KBM-7 (cell line): ENCODE measurements at regions not wholly inside any gene's neighbourhood (a gene's known extent, or its start where the extent isn't known, plus 50 kb on each side); places are given as distances from the start of the nearest gene placed in this dataset.

ENCODE experiments used
- DNase-seq: peaks from one replicate; pipeline ENCODE4 v3.0.0-alpha.2; 2015
- in situ Hi-C: fragments of 300-500 bp; cut with MboI; formaldehyde crosslinking; loops from 2 replicates; pipeline ENCODE4 v1.14.3; 2020; ENCODE audit warnings: low sequenced_read_pairs, low pct_unique_long_range_greater_than_20kb, mixed read lengths

DNA sequence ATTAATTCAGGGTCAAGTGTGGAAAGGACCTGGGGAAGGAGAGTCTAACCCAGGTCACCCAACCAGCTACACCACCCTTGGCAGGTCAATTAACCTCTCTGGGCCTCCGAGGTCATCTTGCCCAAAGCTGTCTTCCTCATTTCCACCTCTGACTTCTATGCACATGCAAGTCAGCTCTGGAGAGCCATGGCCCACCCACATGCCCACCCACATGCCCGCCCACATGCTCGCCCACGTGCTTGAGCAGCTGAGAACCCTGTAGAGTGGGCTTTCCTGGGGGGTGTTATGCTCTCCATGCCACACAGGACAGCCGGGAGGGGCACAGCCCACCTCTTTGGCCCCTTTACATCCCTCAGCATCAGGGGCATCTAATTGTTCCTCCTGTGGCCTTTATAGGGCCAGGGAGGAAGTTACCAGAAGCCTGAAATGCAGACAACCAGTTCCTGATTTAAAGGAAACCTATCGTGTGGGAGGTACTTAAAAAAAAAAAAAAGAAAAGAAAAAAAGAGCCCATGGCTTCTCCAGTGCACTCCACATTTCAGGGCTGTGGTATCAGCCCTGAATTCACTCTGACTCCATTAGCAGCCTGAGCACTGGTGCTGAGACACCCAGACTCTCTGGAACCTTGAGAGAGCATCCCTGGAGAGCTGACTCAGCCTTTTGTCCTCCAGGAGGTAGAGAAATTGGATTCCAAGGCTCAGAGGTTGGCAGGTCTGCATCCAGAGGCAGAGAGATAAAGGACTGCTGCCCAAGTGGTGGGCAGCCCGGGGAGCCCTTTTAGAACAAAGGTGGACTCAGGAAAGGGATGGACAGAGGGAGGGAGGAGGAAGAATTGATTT, 176.2 kb upstream of the ZMIZ1 start:
- in situ Hi-C loops = no loop called here
- DNase-seq = peak; percentile 57

DNA sequence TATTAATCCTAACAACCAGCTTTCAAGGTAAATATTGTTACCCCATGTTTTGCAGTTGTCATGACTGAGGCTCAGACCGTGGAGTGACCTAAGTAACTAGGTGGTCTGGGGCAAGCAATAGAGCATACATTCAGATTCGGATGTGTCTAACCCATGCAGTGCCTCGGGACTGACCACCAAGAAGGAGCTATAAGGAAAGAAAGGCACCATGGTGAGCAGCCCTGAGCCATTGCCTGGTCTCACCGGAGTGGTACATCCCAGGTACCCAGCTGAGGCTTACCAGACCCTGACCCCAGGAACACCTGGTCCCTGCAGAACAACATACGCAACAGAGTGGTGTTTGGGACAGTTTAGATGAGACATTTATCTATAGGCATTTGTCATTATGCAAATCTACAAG, 175.5 kb upstream of the ZMIZ1 start:
- DNase-seq = no peak
- in situ Hi-C loops = no loop called here

DNA sequence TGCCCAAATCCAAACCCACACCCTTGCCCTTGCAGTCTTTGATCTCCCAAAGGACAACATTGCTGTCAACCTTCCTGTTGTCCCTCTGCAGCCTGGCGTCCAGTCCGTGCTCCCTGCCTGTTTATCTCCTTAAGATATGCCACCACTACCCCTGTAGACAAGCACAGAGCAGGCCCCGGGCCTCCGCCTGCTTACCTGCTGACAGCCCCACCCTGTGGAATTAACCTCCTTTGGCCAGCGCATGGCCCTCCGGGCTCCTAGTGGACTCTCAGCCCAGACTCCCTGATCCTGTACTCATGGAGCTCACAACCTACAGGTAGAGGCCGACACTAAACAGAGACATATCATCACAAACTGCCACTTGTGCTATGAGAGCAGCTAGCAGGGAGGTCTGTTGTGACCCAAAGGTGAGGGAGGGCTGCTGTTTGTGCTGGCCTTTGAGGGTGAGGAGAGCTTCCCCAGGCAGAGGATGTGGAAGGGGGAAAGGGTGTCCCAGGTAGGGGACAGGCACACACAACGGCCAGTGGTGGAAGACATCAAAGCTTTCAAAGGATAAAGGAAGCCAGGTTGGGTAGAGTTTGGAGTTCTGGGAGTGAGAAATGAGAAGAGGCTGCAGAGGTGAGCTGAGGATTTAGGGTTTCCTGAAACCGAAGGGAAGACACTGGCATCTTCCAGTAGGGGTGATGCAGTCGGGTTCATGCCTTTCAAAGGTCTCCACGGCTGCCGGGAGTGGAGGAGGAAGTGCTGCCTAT, 174.5 kb upstream of the ZMIZ1 start:
- no peak for DNase-seq
- in situ Hi-C loops = no loop called here

- in situ Hi-C loops = no loop called here
- DNase-seq = no peak
These were observed 173.9 kb upstream of the ZMIZ1 start for GRCh38 chr10:78894841-78895195.

DNA sequence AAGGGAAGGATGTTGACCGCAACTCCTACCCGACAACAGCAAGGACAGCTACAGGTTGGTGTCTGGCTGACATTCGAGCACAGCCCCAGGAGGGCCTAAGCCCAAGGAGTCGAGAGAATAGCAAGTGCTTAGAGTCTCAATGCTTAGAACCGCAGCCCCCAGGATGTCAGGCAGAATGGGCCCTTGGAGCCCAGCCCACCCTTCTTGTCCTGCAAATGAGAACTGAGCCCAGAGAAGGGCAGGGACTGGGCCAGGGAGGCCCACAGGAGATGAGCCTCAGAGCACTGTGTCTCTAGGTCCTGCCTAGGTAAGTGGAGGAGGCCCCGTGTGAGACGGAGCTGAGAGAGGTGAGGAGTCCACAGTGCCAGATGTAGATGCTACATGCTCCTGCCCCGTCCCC, 173.3 kb upstream of the ZMIZ1 start:
- no peak for DNase-seq
- in situ Hi-C loops = no loop called here

DNA sequence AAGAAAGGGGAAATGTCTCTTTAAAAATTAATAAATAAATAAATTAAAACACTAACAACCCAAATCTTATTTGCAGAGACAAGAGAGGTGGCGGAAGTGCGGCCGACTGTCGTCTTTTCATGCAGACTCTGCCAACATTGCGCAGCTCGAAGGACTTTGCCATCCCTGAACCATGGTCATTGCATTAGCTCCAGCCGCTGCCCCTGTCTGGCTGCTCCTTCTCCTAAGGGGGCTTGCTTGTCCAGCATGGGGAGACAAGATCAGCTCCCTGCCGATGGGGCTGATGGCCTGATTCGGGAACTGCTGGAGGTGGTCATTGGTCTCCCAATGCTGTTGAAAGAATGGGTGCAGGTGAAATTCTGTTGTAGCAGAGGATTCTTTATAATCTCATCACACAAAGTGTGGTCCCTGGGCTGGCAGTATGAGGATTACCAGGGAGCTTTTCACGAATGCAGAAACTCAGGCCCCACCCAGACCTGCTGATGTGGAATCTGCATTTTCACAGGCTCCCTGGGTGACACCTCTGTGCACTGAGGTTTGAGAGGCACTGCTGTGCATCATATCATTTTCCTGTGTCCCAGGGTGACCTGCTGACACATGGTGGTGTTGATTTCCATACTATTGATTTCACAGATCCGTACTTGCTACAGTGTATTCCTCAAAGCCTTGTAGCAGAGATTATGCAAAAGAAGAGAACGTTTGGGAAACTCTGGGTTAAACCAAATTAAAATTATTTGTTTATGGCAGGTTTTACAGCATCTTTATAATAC, 172.4 kb upstream of the ZMIZ1 start:
- DNase-seq = no peak
- in situ Hi-C loops = no loop called here

DNA sequence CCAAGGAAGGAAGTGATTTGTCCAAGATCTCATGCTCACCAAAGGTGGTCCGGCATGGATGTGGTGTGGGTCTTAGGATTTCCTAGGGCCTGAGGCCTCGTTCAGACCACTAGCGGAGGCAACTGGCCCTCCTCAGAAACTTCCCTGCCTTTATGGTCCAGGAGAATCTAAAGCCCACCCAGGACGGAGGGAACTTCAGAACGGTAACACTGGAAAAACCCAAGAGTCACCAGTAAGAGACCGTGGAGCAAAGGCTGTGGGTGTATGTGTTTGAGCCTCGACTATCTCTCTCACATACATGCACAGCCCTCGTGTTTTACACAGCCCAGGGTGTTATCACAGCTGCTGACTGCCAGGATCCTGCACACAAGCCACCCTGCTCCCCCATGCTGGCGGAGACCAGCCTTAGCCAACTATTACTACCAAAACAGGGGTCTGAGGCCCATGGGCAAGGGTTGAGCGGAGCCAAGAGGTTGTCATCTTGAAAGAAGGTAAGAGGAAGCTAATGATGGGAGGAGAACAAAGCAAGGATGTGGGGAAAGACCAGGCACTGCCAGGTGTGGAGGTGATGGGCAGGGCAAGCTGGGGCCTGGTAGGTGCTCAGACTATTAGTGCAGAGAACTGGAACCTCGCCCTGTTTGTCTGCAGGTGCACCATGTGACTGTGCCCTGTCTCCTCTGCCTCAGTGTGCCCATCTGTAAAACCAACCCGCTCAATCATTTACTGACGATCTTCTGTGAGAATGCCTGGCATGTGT, 170.2 kb upstream of the ZMIZ1 start:
- in situ Hi-C loops = no loop called here
- DNase-seq = no peak

DNA sequence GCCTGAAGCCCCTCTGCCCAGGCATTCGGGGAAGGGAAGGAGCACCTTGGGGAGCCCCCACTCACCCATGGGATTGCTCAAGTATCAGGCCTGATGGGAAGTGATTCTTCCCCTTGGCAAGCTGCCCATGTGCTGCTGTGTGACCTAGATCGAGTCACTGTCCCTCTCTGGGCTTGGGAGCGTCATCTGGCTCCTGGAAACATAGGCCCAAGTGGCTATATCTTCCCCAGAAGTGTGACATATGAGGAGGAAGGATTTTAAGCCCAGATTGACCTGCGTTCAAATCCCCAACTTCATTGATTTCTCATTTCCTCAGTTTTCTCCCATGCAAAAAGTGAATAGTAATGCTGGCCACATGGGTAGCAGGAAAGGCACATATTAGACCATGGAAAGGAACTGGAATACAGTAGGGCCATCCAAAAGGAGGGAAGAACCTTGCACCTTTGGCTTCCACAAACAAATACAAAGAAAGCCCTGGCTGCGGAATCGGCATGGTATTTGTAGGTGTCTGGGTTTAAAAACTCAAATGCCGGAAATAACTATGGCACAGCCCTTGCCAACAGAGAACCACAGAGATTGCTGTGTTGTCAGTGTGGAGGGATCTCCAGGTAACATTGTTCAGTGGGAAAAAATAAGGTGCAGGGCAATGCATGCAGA, 169.5 kb upstream of the ZMIZ1 start:
- DNase-seq = no peak
- in situ Hi-C loops = no loop called here

- no peak for DNase-seq
- in situ Hi-C loops = no loop called here
These were observed 168.6 kb upstream of the ZMIZ1 start for GRCh38 chr10:78899996-78900714.

DNA sequence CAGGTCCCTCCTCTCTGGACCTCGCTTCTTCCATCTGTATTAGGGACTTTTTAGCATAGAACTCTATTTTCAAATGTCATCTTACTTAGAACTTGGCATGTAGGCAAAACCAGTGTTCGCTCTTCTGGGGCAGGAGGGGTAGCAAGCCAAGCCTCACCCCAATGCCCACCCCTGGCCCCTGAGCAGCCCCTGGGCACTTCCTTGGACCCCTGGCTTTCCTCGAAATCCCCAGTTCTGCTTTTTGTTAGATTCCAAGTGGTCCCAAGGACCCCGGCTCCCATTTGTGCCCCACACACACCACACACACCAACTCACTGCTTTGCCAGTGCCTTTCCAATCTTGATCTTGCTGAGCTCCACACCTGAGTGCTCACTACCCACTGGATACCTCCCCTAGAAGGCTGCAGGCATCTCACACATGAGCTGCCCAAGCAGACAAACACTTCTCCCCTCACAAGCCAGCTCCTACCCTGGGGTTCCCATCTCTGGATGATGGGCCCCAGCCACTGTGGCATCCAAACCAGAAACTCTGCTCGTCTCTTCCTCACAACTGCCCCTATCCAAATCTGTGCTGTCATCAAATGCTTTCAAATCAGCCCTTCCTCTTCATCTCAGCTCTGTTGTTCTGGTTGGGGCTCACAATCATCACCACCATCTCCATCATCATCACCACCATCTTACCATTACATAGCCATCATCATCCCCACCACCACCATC, 167.9 kb upstream of the ZMIZ1 start:
- in situ Hi-C loops = no loop called here
- DNase-seq = no peak

GRCh38 chr10:78901694-78902093, 167.1 kb upstream of the ZMIZ1 start:
- DNase-seq = no peak
- in situ Hi-C loops = no loop called here

GRCh38 chr10:78902815-78903214, 166.0 kb upstream of the ZMIZ1 start:
- in situ Hi-C loops = no loop called here
- no peak for DNase-seq

- in situ Hi-C loops = no loop called here
- no peak for DNase-seq
These were observed 165.3 kb upstream of the ZMIZ1 start for GRCh38 chr10:78903341-78903940.

- no peak for DNase-seq
- in situ Hi-C loops = no loop called here
These were observed 164.6 kb upstream of the ZMIZ1 start for GRCh38 chr10:78904196-78904595.

DNA sequence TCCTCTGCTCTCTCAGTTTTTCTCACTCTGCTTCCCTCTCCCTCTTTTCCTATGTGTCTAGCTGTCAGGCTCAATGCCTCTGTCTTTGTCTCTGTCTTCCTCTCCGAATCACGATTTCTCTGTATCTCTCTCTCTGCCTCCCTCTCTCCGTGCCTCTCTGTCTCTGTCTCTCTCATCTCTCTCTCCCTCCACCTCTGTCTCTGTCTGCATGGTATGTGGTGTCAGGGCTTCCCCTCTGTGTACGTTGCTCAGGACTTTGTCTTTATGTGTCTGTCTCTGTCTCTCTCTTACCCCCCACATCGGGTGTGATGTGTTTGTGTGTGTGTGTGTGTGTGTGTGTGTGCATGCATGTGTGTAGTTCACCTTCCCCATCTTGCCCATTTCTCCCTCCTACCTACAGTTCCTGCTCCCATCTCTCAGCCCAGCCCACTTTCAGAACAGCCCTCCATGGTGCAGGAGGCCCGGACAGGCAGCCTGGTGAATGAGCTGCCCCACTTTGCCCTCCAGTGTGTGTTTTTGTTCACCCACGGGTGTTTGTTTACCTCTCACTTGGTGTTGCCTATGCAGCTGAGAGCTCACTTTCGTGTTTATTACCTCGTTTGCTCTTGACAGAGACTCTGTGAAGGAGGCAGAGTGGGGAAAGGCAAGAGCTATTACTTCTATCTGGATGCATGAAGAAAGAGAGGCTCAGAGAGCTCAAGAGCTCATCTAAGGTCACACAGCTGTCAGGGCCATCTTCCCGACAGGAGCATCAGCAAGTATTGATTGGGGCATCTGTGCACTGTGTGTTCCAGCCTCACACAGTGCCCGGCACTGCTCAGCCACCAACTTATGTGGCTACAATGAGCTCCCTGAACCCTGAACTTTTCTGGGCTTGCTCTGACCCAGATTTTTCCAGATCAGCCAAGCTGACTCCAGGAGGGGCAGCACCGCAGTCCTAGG, 163.5 kb upstream of the ZMIZ1 start:
- in situ Hi-C loops = no loop called here
- no peak for DNase-seq

GRCh38 chr10:78905957-78906308, 162.8 kb upstream of the ZMIZ1 start:
- in situ Hi-C loops = no loop called here

More at GRCh38 chr10:78905957-78906308, 162.8 kb upstream of the ZMIZ1 start:
- no peak for DNase-seq
